Testis (tissue), 2 donors: ENCODE measurements at regions not wholly inside any gene's neighbourhood (a gene's known extent, or its start where the extent isn't known, plus 50 kb on each side); places are given as distances from the start of the nearest gene placed in this dataset.

ENCODE experiments used
- POLR2A ChIP-seq: fragments of 450-650 bp; IDR thresholded peaks from one replicate; pipeline ENCODE4 v1.6.1; 2017; ENCODE audit warnings: antibody characterized with exemption, mild to moderate bottlenecking, moderate library complexity
- TF ChIP-seq, protein P1 (sequence below), 3 experiments: fragments of 450-650 bp in 2 of 3; fragments of 200-600 bp in 1 of 3; sonication (generic) in 1 of 3; IDR thresholded peaks; one replicate each; pipeline ENCODE4 v1.5.1; 2016 to 2019; ENCODE audit warnings: antibody characterized with exemption in 3 of 3, mild to moderate bottlenecking in 2 of 3, moderate library complexity in 1 of 3

GRCh38 chr4:123788577-123788976 lies 392.0 kb downstream of the SPRY1 start:
- TF ChIP-seq, protein P1, sequence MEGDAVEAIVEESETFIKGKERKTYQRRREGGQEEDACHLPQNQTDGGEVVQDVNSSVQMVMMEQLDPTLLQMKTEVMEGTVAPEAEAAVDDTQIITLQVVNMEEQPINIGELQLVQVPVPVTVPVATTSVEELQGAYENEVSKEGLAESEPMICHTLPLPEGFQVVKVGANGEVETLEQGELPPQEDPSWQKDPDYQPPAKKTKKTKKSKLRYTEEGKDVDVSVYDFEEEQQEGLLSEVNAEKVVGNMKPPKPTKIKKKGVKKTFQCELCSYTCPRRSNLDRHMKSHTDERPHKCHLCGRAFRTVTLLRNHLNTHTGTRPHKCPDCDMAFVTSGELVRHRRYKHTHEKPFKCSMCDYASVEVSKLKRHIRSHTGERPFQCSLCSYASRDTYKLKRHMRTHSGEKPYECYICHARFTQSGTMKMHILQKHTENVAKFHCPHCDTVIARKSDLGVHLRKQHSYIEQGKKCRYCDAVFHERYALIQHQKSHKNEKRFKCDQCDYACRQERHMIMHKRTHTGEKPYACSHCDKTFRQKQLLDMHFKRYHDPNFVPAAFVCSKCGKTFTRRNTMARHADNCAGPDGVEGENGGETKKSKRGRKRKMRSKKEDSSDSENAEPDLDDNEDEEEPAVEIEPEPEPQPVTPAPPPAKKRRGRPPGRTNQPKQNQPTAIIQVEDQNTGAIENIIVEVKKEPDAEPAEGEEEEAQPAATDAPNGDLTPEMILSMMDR (IDR thresholded peaks at IDR 0.05), result no peak
- TF ChIP-seq POLR2A, result no peak
